GM23338 (cell line): ENCODE measurements at regions not wholly inside any gene's neighbourhood (a gene's known extent, or its start where the extent isn't known, plus 50 kb on each side); places are given as distances from the start of the nearest gene placed in this dataset.

ENCODE experiments used
- ATAC-seq: fragments of 200-7000 bp; cut with Tn5 transposase; 3 replicates; pipeline ENCODE4 v1.9.1; 2020
- DNase-seq: peaks from one replicate; pipeline ENCODE4 v3.0.0-alpha.2; 2015; ENCODE audit warnings: low spot score
- H2AFZ ChIP-seq: fragments of 200-600 bp; sonication (generic); 2 replicates; pipeline ENCODE4 v1.8.0; 2016; ENCODE audit warnings: antibody characterized with exemption, mild to moderate bottlenecking, moderate library complexity
- H3F3A ChIP-seq: fragments of 200-600 bp; sonication (generic); replicated peaks from 2 replicates; pipeline ENCODE4 v1.8.0; 2017; ENCODE audit warnings: antibody characterized with exemption, mixed run types, low read depth
- H3K27ac ChIP-seq: fragments of 200-600 bp; sonication (generic); 2 replicates; pipeline ENCODE4 v1.6.1; 2016; ENCODE audit warnings: low read depth
- H3K27me3 ChIP-seq: fragments of 200-600 bp; sonication (generic); 2 replicates; pipeline ENCODE4 v1.8.0; 2016; ENCODE audit warnings: mild to moderate bottlenecking, mixed run types, moderate library complexity; ENCODE audit not compliant: insufficient read depth
- H3K36me3 ChIP-seq: fragments of 200-600 bp; sonication (generic); 2 replicates; pipeline ENCODE4 v1.8.0; 2016; ENCODE audit warnings: mild to moderate bottlenecking; ENCODE audit not compliant: insufficient read depth
- H3K4me1 ChIP-seq: fragments of 200-600 bp; sonication (generic); 2 replicates; pipeline ENCODE4 v1.8.0; 2016; ENCODE audit warnings: mild to moderate bottlenecking, moderate library complexity; ENCODE audit not compliant: insufficient read depth
- H3K4me2 ChIP-seq: fragments of 200-600 bp; sonication (generic); 2 replicates; pipeline ENCODE4 v1.7.1; 2017; ENCODE audit warnings: mixed run types
- H3K4me3 ChIP-seq: fragments of 200-600 bp; sonication (generic); 2 replicates; pipeline ENCODE4 v1.6.1; 2016; ENCODE audit warnings: mixed run types
- H3K79me2 ChIP-seq: fragments of 200-600 bp; sonication (generic); replicated peaks from 2 replicates; pipeline ENCODE4 v1.8.0; 2017; ENCODE audit warnings: mild to moderate bottlenecking; ENCODE audit not compliant: insufficient read depth
- H3K9me2 ChIP-seq: fragments of 200-600 bp; sonication (generic); 2 replicates; pipeline ENCODE4 v1.8.0; 2017; ENCODE audit not compliant: insufficient read depth
- H4K20me1 ChIP-seq: fragments of 200-600 bp; sonication (generic); replicated peaks from 2 replicates; pipeline ENCODE4 v1.8.0; 2017; ENCODE audit warnings: mild to moderate bottlenecking; ENCODE audit not compliant: insufficient read depth
- H3K27ac Mint-ChIP-seq: 2 replicates; pipeline ENCODE4 v1.8.0; 2020; ENCODE audit warnings: inconsistent platforms, mild to moderate bottlenecking, moderate library complexity, mixed read lengths
- H3K27me3 Mint-ChIP-seq: 3 replicates; pipeline ENCODE4 v1.8.0; 2022; ENCODE audit warnings: low read depth, mild to moderate bottlenecking, moderate library complexity, mixed read lengths, inconsistent platforms; ENCODE audit not compliant: insufficient read depth, poor library complexity
- H3K36me3 Mint-ChIP-seq: 3 replicates; pipeline ENCODE4 v1.8.0; 2021; ENCODE audit warnings: low read depth, mild to moderate bottlenecking, inconsistent platforms, moderate library complexity, mixed read lengths
- H3K4me1 Mint-ChIP-seq: 3 replicates; pipeline ENCODE4 v1.8.0; 2020; ENCODE audit warnings: mild to moderate bottlenecking, inconsistent platforms, mixed read lengths
- H3K4me3 Mint-ChIP-seq: 3 replicates; pipeline ENCODE4 v1.8.0; 2021; ENCODE audit warnings: moderate library complexity, mild to moderate bottlenecking, inconsistent platforms, mixed read lengths
- H3K9me3 Mint-ChIP-seq: 3 replicates; pipeline ENCODE4 v1.8.0; 2020; ENCODE audit warnings: moderate library complexity, mild to moderate bottlenecking, inconsistent platforms, mixed read lengths
- CREB1 ChIP-seq: fragments of 250-450 bp; sonication (Bioruptor Pico); IDR thresholded peaks from 2 replicates; pipeline ENCODE4 v1.5.0; 2020; ENCODE audit warnings: low read depth, mild to moderate bottlenecking, moderate library complexity
- EZH2 ChIP-seq: fragments of 200-600 bp; sonication (generic); IDR thresholded peaks from one replicate; pipeline ENCODE4 v1.8.0; 2017; ENCODE audit warnings: antibody characterized with exemption, mild to moderate bottlenecking, low read depth; ENCODE audit not compliant: unreplicated experiment
- EZH2phosphoT487 ChIP-seq: fragments of 200-600 bp; sonication (generic); IDR thresholded peaks from one replicate; pipeline ENCODE4 v1.8.1; 2018; ENCODE audit warnings: antibody characterized with exemption; ENCODE audit not compliant: unreplicated experiment
- JUNB ChIP-seq: IDR thresholded peaks from one replicate; pipeline ENCODE4 v1.6.1; 2016; ENCODE audit warnings: antibody characterized with exemption; ENCODE audit not compliant: unreplicated experiment
- NANOG ChIP-seq: IDR thresholded peaks from 2 replicates; pipeline ENCODE4 v1.6.1; 2016; ENCODE audit warnings: antibody characterized with exemption, borderline replicate concordance
- POLR2AphosphoS5 ChIP-seq: IDR thresholded peaks from 2 replicates; pipeline ENCODE4 v1.6.1; 2016; ENCODE audit warnings: antibody characterized with exemption, low read depth
- STAT1 ChIP-seq: IDR thresholded peaks from one replicate; pipeline ENCODE4 v1.6.1; 2016; ENCODE audit warnings: antibody characterized with exemption; ENCODE audit not compliant: unreplicated experiment
- ZNF114 ChIP-seq: fragments of 250-450 bp; sonication (Bioruptor Pico); IDR thresholded peaks from 2 replicates; pipeline ENCODE4 v1.5.0; 2020; ENCODE audit warnings: mild to moderate bottlenecking, moderate library complexity
- ZNF331 ChIP-seq: fragments of 250-450 bp; sonication (Bioruptor Pico); IDR thresholded peaks from 2 replicates; pipeline ENCODE4 v1.5.0; 2020; ENCODE audit warnings: low read depth, mild to moderate bottlenecking, moderate library complexity
- TF ChIP-seq, protein P1 (sequence below): IDR thresholded peaks from 2 replicates; pipeline ENCODE4 v1.6.1; 2016; ENCODE audit warnings: antibody characterized with exemption
- TF ChIP-seq, protein P2 (sequence below): fragments of 250-450 bp; sonication (Bioruptor Pico); IDR thresholded peaks from 2 replicates; pipeline ENCODE4 v1.5.0; 2020; ENCODE audit warnings: mild to moderate bottlenecking, moderate library complexity
- TF ChIP-seq, protein P3 (sequence below): IDR thresholded peaks from one replicate; pipeline ENCODE4 v1.6.1; 2018; ENCODE audit warnings: antibody characterized with exemption; ENCODE audit not compliant: unreplicated experiment
- TF ChIP-seq, protein P4 (sequence below), 2 experiments: fragments of 200-600 bp in 1 of 2; sonication (generic) in 1 of 2; conservative IDR thresholded peaks; 2 replicates each; pipeline versions ENCODE4 v1.5.1 to v1.6.1; 2016 to 2017; ENCODE audit warnings: antibody characterized with exemption in 2 of 2, low read depth in 2 of 2, mild to moderate bottlenecking in 2 of 2, moderate library complexity in 1 of 2

DNA sequence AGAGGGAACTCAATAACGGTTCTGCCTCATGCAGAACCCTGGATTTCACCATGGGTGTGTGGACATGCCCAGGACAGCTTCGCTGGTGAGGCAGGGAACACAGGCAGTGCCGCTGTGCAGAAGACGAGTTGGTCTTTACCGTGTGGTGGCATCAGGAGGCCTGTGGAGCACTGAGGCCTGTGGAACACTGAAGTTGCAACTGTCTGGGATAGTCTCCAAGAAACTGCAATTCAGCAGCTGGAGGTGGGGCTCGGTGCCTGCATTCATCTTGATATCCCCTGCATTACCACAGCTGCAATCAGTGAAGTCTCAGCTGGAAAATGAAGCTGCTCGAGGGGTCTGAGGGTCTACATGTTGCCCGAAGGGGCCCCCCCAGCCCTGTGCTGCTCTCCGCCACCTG, 202.4 kb upstream of the CDH4 start:
- Histone ChIP-seq H2AFZ (no peak overlapping the region), H3K4me1 (no peaks in the 10 kb centered on the region), H3K79me2 (no peaks in the 10 kb centered on the region), H3K27me3 (no peaks in the 10 kb centered on the region), H3K36me3 (no peaks in the 10 kb centered on the region), H3K4me3 (no peak overlapping the region), H3K9me2 (no peaks in the 10 kb centered on the region), H4K20me1 (no peaks in the 10 kb centered on the region), H3F3A (no peaks in the 10 kb centered on the region), H3K4me2 (no peak overlapping the region), H3K27ac (no peak overlapping the region)
- H3K36me3 Mint-ChIP-seq = peaks cover 4% of the 10 kb centered on the region; the same call in 1 of the 3 replicates
- no peak overlapping the region for H3K4me3 Mint-ChIP-seq
- peaks cover 14% of the 10 kb centered on the region for H3K27me3 Mint-ChIP-seq
- DNase-seq (no peak), ATAC-seq (no peak)
- H3K4me1 Mint-ChIP-seq = peaks cover 10% of the 10 kb centered on the region
- TF ChIP-seq EZH2phosphoT487 (no peak), JUNB (no peak), ZNF114 (CRISPR knock-in tag) (no peak), STAT1 (no peak), NANOG (no peak), EZH2 (no peak), POLR2AphosphoS5 (no peak), ZNF331 (CRISPR knock-in tag) (no peak), CREB1 (CRISPR knock-in tag) (no peak)
- TF ChIP-seq, protein P1, sequence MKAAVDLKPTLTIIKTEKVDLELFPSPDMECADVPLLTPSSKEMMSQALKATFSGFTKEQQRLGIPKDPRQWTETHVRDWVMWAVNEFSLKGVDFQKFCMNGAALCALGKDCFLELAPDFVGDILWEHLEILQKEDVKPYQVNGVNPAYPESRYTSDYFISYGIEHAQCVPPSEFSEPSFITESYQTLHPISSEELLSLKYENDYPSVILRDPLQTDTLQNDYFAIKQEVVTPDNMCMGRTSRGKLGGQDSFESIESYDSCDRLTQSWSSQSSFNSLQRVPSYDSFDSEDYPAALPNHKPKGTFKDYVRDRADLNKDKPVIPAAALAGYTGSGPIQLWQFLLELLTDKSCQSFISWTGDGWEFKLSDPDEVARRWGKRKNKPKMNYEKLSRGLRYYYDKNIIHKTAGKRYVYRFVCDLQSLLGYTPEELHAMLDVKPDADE = no peak
- TF ChIP-seq, protein P2, sequence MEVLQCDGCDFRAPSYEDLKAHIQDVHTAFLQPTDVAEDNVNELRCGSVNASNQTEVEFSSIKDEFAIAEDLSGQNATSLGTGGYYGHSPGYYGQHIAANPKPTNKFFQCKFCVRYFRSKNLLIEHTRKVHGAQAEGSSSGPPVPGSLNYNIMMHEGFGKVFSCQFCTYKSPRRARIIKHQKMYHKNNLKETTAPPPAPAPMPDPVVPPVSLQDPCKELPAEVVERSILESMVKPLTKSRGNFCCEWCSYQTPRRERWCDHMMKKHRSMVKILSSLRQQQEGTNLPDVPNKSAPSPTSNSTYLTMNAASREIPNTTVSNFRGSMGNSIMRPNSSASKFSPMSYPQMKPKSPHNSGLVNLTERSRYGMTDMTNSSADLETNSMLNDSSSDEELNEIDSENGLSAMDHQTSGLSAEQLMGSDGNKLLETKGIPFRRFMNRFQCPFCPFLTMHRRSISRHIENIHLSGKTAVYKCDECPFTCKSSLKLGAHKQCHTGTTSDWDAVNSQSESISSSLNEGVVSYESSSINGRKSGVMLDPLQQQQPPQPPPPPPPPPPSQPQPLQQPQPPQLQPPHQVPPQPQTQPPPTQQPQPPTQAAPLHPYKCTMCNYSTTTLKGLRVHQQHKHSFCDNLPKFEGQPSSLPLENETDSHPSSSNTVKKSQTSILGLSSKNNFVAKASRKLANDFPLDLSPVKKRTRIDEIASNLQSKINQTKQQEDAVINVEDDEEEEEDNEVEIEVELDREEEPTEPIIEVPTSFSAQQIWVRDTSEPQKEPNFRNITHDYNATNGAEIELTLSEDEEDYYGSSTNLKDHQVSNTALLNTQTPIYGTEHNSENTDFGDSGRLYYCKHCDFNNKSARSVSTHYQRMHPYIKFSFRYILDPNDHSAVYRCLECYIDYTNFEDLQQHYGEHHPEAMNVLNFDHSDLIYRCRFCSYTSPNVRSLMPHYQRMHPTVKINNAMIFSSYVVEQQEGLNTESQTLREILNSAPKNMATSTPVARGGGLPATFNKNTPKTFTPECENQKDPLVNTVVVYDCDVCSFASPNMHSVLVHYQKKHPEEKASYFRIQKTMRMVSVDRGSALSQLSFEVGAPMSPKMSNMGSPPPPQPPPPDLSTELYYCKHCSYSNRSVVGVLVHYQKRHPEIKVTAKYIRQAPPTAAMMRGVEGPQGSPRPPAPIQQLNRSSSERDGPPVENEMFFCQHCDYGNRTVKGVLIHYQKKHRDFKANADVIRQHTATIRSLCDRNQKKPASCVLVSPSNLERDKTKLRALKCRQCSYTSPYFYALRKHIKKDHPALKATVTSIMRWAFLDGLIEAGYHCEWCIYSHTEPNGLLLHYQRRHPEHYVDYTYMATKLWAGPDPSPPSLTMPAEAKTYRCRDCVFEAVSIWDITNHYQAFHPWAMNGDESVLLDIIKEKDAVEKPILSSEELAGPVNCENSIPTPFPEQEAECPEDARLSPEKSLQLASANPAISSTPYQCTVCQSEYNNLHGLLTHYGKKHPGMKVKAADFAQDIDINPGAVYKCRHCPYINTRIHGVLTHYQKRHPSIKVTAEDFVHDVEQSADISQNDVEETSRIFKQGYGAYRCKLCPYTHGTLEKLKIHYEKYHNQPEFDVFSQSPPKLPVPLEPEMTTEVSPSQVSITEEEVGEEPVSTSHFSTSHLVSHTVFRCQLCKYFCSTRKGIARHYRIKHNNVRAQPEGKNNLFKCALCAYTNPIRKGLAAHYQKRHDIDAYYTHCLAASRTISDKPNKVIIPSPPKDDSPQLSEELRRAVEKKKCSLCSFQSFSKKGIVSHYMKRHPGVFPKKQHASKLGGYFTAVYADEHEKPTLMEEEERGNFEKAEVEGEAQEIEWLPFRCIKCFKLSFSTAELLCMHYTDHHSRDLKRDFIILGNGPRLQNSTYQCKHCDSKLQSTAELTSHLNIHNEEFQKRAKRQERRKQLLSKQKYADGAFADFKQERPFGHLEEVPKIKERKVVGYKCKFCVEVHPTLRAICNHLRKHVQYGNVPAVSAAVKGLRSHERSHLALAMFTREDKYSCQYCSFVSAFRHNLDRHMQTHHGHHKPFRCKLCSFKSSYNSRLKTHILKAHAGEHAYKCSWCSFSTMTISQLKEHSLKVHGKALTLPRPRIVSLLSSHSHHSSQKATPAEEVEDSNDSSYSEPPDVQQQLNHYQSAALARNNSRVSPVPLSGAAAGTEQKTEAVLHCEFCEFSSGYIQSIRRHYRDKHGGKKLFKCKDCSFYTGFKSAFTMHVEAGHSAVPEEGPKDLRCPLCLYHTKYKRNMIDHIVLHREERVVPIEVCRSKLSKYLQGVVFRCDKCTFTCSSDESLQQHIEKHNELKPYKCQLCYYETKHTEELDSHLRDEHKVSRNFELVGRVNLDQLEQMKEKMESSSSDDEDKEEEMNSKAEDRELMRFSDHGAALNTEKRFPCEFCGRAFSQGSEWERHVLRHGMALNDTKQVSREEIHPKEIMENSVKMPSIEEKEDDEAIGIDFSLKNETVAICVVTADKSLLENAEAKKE = no peak
- TF ChIP-seq, protein P3, sequence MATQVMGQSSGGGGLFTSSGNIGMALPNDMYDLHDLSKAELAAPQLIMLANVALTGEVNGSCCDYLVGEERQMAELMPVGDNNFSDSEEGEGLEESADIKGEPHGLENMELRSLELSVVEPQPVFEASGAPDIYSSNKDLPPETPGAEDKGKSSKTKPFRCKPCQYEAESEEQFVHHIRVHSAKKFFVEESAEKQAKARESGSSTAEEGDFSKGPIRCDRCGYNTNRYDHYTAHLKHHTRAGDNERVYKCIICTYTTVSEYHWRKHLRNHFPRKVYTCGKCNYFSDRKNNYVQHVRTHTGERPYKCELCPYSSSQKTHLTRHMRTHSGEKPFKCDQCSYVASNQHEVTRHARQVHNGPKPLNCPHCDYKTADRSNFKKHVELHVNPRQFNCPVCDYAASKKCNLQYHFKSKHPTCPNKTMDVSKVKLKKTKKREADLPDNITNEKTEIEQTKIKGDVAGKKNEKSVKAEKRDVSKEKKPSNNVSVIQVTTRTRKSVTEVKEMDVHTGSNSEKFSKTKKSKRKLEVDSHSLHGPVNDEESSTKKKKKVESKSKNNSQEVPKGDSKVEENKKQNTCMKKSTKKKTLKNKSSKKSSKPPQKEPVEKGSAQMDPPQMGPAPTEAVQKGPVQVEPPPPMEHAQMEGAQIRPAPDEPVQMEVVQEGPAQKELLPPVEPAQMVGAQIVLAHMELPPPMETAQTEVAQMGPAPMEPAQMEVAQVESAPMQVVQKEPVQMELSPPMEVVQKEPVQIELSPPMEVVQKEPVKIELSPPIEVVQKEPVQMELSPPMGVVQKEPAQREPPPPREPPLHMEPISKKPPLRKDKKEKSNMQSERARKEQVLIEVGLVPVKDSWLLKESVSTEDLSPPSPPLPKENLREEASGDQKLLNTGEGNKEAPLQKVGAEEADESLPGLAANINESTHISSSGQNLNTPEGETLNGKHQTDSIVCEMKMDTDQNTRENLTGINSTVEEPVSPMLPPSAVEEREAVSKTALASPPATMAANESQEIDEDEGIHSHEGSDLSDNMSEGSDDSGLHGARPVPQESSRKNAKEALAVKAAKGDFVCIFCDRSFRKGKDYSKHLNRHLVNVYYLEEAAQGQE = no peak
- TF ChIP-seq, protein P4, sequence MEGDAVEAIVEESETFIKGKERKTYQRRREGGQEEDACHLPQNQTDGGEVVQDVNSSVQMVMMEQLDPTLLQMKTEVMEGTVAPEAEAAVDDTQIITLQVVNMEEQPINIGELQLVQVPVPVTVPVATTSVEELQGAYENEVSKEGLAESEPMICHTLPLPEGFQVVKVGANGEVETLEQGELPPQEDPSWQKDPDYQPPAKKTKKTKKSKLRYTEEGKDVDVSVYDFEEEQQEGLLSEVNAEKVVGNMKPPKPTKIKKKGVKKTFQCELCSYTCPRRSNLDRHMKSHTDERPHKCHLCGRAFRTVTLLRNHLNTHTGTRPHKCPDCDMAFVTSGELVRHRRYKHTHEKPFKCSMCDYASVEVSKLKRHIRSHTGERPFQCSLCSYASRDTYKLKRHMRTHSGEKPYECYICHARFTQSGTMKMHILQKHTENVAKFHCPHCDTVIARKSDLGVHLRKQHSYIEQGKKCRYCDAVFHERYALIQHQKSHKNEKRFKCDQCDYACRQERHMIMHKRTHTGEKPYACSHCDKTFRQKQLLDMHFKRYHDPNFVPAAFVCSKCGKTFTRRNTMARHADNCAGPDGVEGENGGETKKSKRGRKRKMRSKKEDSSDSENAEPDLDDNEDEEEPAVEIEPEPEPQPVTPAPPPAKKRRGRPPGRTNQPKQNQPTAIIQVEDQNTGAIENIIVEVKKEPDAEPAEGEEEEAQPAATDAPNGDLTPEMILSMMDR (conservative IDR thresholded peaks at IDR 0.05; ENCODE audit: low read depth in 2 of 2) = no peak
- H3K27ac Mint-ChIP-seq = no peak overlapping the region
- peaks cover 2% of the 10 kb centered on the region; the same call in 1 of the 3 replicates for H3K9me3 Mint-ChIP-seq
